ENCODE measurements at regions not wholly inside any gene's neighbourhood (a gene's known extent, or its start where the extent isn't known, plus 50 kb on each side); places are given as distances from the start of the nearest gene placed in this dataset.

GRCh38 chr20:39248171-39248861, 286.2 kb downstream of the DHX35 start:
- TF ChIP-seq CTCF (IDR thresholded peaks at IDR 0.05) (no peak), SP1 (CRISPR knock-in tag; conservative IDR thresholded peaks at IDR 0.05) (no peak), ZNF138 (CRISPR knock-in tag; conservative IDR thresholded peaks at IDR 0.05) (no peak), USF1 (CRISPR knock-in tag; IDR thresholded peaks at IDR 0.05) (no peak), GRHL2 (CRISPR knock-in tag; IDR thresholded peaks at IDR 0.05; ENCODE audit: insufficient replicate concordance, severe bottlenecking) (no peak), KAT7 (CRISPR knock-in tag; IDR thresholded peaks at IDR 0.05; ENCODE audit: borderline replicate concordance) (no peak), PRRX2 (CRISPR knock-in tag; IDR thresholded peaks at IDR 0.05) (no peak), NR1H2 (CRISPR knock-in tag; IDR thresholded peaks at IDR 0.05) (no peak), MYBL2 (CRISPR knock-in tag; IDR thresholded peaks at IDR 0.05) (no peak), CREB1 (CRISPR knock-in tag; IDR thresholded peaks at IDR 0.05) (no peak), USF2 (CRISPR knock-in tag; IDR thresholded peaks at IDR 0.05) (no peak), TEAD1 (CRISPR knock-in tag; IDR thresholded peaks at IDR 0.05) (no peak), MAX (CRISPR knock-in tag; IDR thresholded peaks at IDR 0.05) (no peak), SMAD4 (CRISPR knock-in tag; IDR thresholded peaks at IDR 0.05) (no peak)

All from WTC11 (cell line).